H1 (cell line): ENCODE measurements at regions not wholly inside any gene's neighbourhood (a gene's known extent, or its start where the extent isn't known, plus 50 kb on each side); places are given as distances from the start of the nearest gene placed in this dataset.

Source experiments
- BCL11A ChIP-seq, 2 experiments: IDR thresholded peaks; one replicate each; pipeline ENCODE4 v1.6.1; 2011; ENCODE audit warnings: low read depth in 2 of 2, low read length in 2 of 2, mild to moderate bottlenecking in 2 of 2
- CEBPB ChIP-seq: IDR thresholded peaks from 2 replicates; pipeline ENCODE4 v1.6.1; 2012; ENCODE audit warnings: low read depth, low read length
- CHD7 ChIP-seq: fragments of 300-600 bp; sonication (generic); IDR thresholded peaks from 2 replicates; pipeline ENCODE4 v1.7.1; 2012; ENCODE audit warnings: low read length, moderate library complexity, mild to moderate bottlenecking, inconsistent platforms; ENCODE audit not compliant: insufficient replicate concordance
- CTBP2 ChIP-seq: IDR thresholded peaks from 2 replicates; pipeline ENCODE4 v1.7.0; 2011; ENCODE audit warnings: borderline replicate concordance, mild to moderate bottlenecking, moderate library complexity, mixed read lengths, low read length; ENCODE audit not compliant: insufficient read depth, insufficient read length
- KDM5A ChIP-seq: fragments of 200-600 bp; IDR thresholded peaks from 2 replicates; pipeline ENCODE4 v1.7.1; 2012; ENCODE audit warnings: mild to moderate bottlenecking, low read length, inconsistent platforms, mixed read lengths
- POU5F1 ChIP-seq: IDR thresholded peaks from 2 replicates; pipeline ENCODE4 v1.6.1; 2011; ENCODE audit warnings: low read depth, mild to moderate bottlenecking, low read length, moderate library complexity
- RBBP5 ChIP-seq: IDR thresholded peaks from 2 replicates; pipeline ENCODE4 v1.7.1; 2012; ENCODE audit warnings: low read depth, mild to moderate bottlenecking, inconsistent platforms, low read length, moderate library complexity, borderline replicate concordance
- SIRT6 ChIP-seq: IDR thresholded peaks from one replicate; pipeline ENCODE4 v1.7.1; 2012; ENCODE audit warnings: low read length, inconsistent platforms
- SP2 ChIP-seq: IDR thresholded peaks from 2 replicates; pipeline ENCODE4 v1.6.1; 2012; ENCODE audit warnings: mild to moderate bottlenecking, low read length, inconsistent platforms
- SP4 ChIP-seq: IDR thresholded peaks from 2 replicates; pipeline ENCODE4 v1.6.1; 2012; ENCODE audit warnings: low read length, inconsistent platforms
- TAF7 ChIP-seq: optimal IDR thresholded peaks from 2 replicates; pipeline ENCODE3; 2011; ENCODE audit warnings: low read depth, mild to moderate bottlenecking, inconsistent platforms, low read length, moderate library complexity, borderline replicate concordance
- ZNF274 ChIP-seq: IDR thresholded peaks from 2 replicates; pipeline ENCODE4 v1.7.0; 2012; ENCODE audit warnings: low read length, borderline replicate concordance; ENCODE audit errors: extremely low read depth

DNA sequence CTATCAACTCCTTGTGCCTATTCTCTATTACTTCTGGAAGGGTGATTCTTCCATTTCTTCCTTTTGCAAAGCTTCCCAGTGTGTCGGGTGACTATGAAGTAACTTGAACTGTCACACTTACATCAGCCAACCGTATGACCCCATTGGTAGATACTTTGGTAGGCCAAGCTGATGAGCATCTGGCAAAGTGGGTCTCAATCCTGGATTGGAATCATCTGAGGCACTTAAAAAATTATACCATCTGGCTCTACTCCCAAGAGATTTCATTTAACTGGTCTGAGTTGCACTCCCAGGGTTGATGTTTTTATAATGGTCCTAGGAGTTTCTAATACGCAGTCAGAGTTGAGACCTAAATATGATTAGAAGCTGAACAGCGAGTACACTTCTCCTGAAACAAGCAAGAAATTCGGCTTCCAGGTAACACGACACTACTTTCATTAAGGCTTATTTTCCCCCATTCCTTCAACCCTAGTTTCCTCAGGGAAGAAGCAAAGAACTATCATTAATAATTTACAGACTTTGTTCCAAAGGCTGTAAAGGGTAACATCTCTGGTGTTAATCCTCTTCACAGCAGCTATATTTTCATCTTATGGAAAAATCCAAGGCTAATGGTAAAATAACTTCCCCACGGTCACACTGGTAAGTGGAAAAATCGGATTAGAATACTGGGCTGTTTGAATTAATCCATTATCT is 76.8 kb downstream of the PDE6H start (continued):
- TF ChIP-seq CHD7 (no peak), TAF7 (no peak), SIRT6 (no peak), SP4 (no peak), SP2 (no peak), CTBP2 (no peak), KDM5A (no peak), CEBPB (no peak), ZNF274 (no peak), BCL11A (IDR thresholded peaks at IDR 0.05; ENCODE audit: low read depth in 2 of 2, low read length in 2 of 2) (no peak), POU5F1 (no peak), RBBP5 (no peak)
